Nucleus accumbens (tissue), 56 donors: ENCODE measurements at regions not wholly inside any gene's neighbourhood (a gene's known extent, or its start where the extent isn't known, plus 50 kb on each side); places are given as distances from the start of the nearest gene placed in this dataset.

Experiments
- DNase-seq, 56 donors: peaks; one replicate each; lab custom pipeline; 2025; lab: John Stamatoyannopoulos, UW

DNA sequence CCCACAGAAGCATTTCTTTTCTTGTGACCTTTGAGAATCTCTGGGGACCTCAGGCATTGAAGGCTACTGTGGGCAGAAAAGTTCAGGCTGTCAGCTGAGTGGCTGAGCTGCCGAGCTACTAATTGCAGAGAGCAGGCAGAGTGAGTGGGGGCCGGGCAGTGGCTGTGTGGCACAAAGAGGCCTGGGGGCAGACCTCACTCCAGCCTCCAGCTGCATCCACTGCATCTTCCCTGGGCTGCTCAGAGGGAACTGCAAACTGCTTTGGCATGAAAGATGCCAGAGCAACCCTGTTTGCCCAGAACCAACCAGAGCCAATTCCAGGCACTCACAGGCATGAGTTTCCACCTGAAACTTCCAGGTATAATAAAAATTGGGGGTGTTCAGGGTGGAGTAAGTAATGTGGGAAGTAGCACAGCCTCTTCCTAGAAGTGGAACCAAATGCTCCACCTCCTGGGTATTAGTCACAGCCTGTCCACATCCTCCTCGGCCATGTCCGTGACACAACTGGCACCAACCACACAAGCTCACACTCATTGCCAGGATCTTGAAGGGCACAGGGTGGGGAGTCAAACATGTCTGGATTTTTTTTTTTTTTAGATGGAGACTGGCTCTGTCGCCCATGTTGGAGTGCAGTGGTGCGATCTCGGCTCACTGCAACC is 548.9 kb downstream of the BNC2 start:
- DNase-seq = peak in 2 of 56 donors; percentile 6 to 10

DNA sequence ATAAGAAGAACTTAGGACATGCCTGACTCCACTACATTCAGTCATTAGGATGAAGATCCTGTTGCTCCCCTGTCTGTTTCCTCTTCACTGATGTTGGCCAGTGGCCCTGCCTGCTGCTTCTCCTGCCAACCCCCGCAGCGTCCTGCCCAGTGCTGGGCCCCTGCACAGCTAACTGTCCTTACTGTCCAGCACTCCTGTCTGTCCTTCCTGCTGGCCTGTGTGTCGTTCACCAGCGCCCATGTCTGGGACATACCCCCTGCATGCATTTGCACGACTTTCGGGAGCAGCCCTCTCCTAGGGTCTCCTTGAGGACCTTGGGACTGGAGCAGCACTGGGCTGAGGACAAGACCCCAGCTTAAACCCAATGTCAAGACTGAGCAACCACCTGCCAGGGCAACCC is 547.6 kb downstream of the BNC2 start:
- no peak for DNase-seq

- DNase-seq = no peak
Measured at GRCh38 chr9:16325966-16326365, 544.5 kb downstream of the BNC2 start.

DNA sequence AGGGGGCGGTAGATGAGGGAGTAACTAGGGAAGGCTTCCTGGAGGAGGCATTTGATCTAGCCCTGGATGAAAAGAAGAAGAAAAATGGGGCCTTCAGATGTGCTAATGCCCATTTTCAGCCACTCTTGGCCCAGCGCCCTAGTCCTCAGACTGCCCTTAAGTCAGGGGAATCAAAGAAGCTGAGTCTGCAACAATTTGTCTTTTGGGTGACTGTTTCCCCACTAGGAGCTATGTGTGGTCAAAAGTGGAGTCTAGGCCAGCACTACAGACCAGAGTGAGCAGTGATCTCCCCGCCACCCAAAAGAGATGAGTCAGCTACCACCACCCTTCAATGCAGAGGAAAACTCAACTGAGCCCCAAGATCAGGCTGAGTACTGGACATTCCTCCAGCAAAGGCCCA is 542.1 kb downstream of the BNC2 start:
- no peak for DNase-seq

DNA sequence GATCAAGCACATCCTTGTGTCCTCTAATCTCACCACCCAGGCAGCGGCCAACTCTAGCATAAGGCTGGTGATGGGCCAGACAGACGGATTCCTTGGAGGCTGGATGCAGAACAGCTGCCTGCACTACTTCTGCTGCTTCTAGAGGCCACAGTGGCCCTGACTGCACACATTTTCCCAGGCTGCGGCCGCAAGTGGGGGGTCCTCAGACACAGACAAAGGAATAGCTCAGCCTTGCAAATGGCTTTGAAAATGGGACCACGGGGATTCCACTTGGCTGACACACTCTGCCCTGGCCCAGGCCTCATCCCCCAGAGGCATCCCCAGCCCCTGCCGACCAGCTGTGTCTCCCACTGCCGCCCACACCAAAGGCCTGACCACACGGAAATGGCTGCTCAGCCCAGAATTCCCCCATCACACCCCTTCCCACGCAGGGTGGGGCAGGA is 540.8 kb downstream of the BNC2 start:
- no peak for DNase-seq

DNA sequence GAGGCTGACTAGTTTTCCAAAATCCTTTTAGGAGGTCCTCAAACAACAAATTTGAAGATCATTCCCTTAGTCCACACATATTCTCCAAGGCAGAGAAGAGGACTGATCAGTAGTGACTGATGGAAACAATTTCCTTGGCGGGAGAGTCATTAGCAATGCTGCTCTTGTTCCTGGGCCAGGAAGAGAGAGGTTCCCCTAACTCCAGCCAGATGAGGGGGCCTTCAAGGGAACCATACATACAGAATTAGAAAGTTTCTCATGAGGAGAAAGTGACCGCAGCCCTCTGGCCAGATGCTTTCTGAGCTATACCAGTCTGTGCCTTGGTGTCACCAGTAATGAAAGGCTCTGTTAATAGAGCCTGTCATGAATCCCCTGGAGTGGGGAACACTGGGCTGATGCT is 539.4 kb downstream of the BNC2 start:
- DNase-seq = no peak

GRCh38 chr9:16331527-16331926 is 538.9 kb downstream of the BNC2 start:
- no peak for DNase-seq

- peak in 4 of 56 donors; percentile 3 to 37 (median 12) for DNase-seq
Measured at GRCh38 chr9:16333691-16334090, 536.8 kb downstream of the BNC2 start.

- peak in 1 of 56 donors; percentile 11 for DNase-seq
Measured at GRCh38 chr9:16335788-16336580, 534.5 kb downstream of the BNC2 start.

- no peak for DNase-seq
Measured at GRCh38 chr9:16336833-16337232, 533.6 kb downstream of the BNC2 start.

- no peak for DNase-seq
Measured at GRCh38 chr9:16337322-16338029, 533.0 kb downstream of the BNC2 start.

- no peak for DNase-seq
Measured at GRCh38 chr9:16341177-16341576, 529.3 kb downstream of the BNC2 start.

DNA sequence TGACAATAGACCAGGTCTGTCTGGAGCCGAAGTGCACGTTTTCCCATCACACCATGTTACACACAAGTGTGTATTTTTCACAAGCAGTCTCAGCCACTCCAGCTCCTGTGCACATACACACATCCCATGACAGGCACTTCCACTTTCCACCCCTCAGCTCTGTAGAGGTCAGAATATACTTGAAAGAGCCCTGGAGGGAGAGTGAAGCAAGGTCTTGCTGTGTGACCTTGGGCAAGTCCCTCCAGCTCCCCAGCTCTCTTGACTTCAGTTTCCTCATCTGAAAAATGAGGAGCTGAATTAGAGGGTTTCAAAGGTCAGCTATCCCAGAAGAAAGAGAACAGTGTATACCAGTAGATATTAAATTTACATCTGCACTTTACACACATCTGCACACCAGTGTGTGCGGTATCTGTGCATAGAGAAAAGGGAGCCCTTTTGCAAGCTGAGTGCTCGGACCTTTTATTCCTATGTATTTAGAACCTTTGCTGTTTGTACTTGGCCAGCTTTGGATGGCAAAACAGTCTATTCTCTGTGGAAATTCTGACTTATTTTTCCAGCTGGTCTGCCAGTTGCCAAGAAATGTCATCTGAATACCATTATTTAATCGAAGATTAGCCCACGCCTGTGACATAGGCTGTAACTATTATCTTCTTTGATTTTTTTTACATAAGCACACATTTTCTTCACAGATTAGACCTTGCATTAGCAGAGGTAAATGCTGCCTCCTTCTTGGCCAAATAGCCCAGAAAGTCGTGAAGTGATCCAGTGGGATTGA is 528.0 kb downstream of the BNC2 start:
- no peak for DNase-seq

DNA sequence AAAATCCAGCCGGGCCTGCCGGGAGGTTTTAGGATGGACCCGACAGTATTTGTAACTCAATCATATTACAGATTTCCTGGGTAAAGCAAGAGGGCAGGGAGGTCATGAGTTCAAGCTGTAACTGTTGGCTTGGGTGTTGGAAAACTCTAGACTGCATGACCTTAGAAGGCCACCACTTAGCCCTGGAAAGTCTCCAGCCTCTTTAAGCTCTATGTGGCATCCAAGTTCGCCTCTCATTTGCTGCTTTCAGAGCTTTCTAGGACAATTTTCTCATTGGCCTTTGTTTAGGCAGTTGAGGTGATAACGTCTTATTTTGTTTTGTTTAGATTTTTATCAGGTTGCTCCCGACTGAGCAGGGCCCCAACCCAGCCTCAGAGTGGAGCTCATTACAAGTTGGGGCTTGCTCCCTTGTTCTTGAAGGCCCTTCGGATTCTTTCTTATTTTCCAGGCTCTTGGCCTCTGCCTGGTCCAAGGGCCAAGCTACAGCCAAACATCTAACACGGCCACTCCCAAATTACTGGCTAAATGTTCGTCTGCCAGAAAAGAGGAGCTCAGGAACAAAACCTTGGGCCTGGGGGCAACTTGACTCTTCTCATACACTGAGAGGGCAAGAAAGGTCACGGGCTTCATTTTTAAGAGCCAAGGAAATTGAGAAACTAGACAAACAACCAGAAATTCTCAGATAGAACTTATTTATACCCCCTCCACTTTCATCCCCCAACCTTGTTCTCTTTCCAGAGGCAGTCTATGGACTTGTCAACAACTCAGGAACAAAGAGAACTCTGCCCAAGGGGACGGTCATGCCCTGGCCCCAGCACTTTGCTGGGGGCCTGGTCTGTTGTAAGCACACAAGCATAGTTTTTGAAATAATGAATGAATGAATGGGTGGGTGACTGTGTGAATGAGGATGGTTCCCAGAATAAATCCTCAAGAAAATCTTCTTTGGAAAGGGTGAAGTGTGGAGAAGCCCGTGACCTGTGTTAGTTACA is 526.9 kb downstream of the BNC2 start:
- no peak for DNase-seq

DNA sequence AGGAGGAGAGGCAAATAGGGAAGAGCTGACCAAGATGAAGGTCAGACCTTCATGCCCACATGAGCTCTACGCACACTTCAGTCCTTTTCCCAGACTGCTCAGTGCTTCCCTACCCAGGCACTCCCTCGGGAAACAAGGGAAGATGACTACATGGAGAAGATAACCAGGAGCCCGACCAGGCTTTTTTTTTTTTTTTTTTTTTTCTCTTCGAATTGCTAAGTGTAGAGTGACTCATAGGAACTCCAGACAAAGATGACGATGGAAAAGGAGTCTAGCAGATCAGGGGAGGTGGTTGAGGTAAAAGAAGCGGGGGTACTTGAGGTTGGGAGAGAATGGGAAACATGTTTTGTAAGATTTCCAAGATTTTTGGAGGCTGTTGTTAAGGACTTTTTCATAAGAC is 526.1 kb downstream of the BNC2 start:
- no peak for DNase-seq

- no peak for DNase-seq
Measured at GRCh38 chr9:16345902-16346301, 524.6 kb downstream of the BNC2 start.

- DNase-seq = no peak
Measured at GRCh38 chr9:16347886-16348285, 522.6 kb downstream of the BNC2 start.

DNA sequence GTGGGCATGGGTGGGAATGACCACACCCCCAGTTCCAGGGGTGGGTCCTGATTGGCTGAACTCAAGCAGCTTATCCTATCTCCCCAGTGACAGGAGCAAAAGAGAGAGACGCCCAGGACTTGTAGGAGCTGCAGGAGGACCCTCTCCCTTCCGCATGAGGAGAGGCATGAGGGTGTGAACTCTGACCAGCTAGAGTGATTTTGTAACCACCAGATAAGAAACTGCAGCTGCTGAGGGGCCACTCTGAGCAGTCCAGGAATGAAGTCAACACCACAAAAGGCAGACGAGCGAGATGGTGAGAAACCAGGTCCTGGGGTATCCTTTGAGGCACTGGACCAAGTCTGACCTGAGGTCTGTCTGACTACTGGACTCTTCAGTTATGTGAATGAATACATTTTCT is 521.9 kb downstream of the BNC2 start:
- DNase-seq = no peak

- DNase-seq = no peak
Measured at GRCh38 chr9:16352251-16352650, 518.2 kb downstream of the BNC2 start.
